GM18505 (cell line): ENCODE measurements at regions not wholly inside any gene's neighbourhood (a gene's known extent, or its start where the extent isn't known, plus 50 kb on each side); places are given as distances from the start of the nearest gene placed in this dataset.
"Not testable (repeated sequence)": the region's sequence is repeated elsewhere in the genome, so short reads cannot be mapped to it uniquely, and the experiment has no call there.

ENCODE experiments used
- ATAC-seq: cut with Tn5 transposase; IDR thresholded peaks from one replicate; pipeline ENCODE4 v1.9.1; 2021; ENCODE audit not compliant: unreplicated experiment
- POLR2A ChIP-seq: IDR thresholded peaks from 4 replicates; pipeline ENCODE4 v1.6.1; 2011; ENCODE audit warnings: borderline replicate concordance; ENCODE audit not compliant: insufficient read depth, insufficient read length; ENCODE audit errors: extremely low read depth

DNA sequence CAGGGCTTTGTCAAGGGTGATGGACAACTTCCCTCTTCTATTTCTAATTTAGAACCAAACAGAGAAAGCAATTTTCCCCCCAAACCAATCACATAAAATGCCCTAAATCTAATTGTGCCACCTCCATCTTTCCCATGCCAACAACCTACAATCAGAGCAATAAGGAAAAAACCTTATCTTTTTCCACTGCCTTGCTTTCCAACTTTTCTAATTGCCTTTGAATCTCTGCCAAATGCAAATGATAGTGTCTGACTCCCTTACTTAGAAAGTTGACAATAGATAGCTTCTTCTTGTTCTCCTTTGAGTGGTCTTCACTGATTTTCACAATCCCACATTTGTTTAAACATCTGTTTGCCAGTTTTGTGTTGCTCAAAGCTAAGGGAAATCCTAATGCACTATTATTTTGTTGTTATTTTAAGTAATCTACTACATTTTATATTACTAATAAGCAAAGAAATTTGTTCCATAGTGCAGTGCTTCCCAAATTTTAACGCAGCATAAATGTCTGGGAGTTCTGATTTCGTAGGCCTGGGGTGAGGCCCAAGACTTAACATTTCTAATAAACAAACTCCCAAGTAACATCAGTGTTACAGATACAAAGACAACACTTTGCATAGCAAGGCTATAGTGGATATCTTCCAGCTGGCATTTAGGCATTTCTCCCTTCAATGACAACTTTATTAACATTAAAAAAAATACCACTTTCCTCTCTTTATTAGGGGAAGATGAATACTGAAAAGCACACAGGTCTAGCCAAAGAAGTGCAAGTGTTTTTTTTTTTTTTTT, 696.3 kb upstream of the USP15 start:
- no peak for ATAC-seq
- no peak for TF ChIP-seq POLR2A

DNA sequence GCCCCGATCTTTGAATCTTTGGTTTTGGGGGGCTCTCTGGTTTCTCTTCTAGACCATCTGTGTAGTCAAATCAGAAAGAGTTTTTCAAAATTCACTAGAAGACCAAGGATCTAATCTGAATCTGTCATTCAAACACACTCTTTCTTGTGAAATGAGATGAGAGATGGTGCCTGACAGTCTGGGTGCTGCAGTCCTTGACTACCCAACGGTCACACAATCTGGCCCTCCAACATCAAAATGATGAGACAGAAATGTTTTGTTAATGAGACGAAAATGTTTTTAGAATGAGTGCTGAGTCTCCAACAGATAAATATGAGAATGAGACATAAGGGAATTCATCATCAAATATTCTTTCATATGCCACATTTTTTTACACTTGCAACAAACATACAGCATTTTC, 695.7 kb upstream of the USP15 start:
- ATAC-seq: no peak
- no peak for TF ChIP-seq POLR2A

DNA sequence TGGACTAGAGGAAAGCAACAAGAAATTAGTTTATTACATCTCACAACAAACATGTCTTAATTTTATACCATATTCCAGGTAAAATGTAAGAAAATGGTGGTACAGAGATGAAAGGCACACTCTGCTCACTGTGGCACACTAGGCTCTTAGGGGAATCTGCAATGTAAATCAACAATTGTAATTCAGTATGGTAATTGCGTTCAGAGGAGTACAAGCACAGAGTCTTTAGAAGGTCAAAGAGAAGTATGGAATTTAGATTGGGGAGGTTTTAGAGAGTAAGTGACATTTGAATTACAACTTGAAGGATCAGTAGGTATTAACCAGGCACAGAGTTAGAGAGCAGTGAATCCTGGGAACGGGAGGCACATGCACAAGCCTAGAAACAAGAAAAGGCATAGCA, 694.0 kb upstream of the USP15 start:
- no peak for ATAC-seq
- no peak for TF ChIP-seq POLR2A

DNA sequence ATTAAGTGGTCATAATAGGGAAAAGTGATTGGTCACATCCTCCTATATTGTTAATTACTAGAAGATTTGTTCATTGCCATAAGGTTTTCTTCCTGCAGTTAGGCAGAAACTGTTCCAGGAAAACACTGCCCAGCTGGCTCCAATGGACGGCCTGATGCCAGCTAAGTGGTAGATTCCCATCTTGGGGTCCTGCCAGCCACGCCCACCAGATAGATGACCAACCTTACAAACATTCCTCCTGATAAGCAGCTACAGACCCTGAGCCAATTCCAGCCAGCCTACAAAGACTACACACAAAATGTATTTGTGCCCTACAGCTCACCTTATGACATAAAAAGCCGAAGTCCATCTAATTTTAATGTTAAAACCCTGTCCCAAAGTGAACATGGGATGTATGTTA, 685.9 kb upstream of the USP15 start:
- no peak for TF ChIP-seq POLR2A

DNA sequence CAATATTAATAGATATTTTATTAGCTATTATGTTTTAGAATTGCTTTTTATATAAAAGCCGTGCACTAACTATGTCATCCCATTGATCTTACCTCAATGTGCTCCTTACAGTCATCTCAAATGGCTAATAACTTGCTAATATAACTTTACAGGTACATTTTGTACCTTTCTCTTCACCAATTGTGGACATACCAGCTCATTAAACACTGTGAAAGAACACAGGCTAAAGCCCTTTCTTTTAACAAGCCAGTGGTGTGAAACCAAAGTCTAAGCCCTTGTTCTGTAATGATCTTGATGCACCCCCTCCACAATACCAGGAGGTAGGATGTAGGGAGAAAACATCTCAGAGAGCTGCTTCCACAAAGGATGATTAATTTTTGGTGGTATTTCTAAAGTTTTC, 675.3 kb upstream of the USP15 start:
- TF ChIP-seq POLR2A: no peak
- ATAC-seq: no peak

More for the DNA sequence above, 685.9 kb upstream of the USP15 start:
- ATAC-seq: no peak

DNA sequence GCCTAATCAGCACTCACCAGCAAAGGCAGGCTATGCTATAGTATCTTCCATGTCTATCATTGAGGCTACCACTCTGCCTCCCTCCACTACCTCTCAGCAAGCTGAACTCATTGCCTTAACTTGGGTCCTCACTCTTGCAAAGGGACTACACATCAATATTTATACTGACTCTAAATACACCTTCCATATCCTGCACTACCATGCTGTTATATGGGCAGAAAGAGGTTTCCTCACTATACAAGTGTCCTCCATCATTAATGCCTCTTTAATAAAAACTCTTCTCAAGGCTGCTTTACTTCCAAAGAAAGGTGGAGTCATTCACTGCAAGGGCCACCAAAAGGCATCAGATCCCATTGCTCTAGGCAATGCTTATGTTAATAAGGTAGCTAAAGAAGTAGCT, 669.3 kb upstream of the USP15 start:
- ATAC-seq: not testable (repeated sequence)

DNA sequence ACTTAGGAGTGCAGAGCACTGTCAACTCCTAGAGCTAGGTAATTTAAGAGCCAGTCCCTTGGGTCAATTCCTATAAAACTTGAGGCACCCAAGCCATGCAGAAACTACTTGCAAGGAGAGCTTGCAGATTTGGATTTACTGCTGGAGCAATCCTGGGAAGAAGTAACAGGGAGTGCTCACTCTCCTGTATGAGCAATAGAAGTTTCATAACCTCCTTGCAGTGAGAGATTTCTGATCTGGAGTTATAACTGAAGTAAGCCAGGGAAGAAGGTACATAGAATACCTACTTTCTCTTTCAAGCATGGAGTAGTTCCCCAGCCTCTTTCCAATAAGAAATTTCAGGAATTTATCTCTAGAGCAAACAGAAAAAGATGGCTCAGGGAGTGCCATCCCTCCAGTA, 650.1 kb upstream of the USP15 start:
- no peak for TF ChIP-seq POLR2A
- no peak for ATAC-seq

DNA sequence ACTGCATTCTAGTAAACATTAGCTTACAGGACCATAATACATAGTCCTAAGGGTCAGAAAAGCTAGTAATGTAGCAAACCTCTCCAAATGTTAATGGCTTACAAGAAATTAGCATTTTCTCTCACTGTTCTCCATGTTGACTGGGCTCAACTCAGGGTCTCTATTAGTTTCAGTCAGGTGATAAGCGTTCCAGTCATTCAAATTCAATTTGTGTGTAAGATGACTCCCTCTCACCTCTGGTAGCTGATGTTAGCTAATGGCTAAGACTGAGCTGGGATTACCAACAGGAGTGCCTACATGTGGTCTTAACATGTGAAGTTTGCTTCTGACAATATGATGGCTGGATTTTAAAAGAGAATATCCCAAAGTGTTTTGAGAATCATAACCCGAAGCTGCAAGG, 630.5 kb upstream of the USP15 start:
- no peak for ATAC-seq
- no peak for TF ChIP-seq POLR2A

DNA sequence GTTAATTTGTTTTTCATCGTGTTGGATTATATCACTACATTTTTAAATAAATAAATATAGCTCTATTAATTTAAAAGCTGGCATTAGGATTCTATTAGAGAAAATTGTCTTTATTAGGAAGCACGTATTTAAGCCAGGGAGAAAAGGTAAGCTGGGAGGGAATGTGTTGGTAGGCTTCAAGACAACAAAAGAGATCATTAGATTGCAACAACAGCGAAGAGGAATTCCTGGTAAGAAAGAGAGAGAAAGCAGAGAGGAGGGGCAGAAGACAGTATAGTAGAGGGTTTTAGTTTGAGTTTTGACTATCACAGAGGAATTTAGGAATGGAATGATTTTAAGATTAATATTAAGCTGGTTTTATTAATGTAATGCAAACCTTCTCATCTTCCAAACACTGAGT, 613.6 kb upstream of the USP15 start:
- TF ChIP-seq POLR2A: no peak
- no peak for ATAC-seq

DNA sequence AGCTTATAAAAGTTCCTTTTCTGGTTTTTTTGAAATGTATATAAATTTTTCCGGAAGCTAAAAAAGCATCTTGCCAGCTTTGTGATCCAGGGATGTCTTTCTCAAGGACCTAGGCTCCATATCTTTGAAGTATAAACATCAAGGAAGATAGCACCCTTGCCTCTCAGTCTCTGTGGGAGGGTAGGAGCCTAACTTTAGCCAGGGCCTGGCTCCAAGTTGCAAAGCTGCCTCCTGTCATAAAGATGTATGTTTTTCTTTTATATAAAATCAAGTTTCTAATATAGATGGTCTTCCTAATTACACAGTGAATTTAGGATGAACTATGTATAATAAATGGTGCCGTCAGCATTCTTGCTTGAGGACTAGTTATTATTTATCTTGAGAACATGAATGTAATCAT, 612.6 kb upstream of the USP15 start:
- TF ChIP-seq POLR2A: no peak
- no peak for ATAC-seq

DNA sequence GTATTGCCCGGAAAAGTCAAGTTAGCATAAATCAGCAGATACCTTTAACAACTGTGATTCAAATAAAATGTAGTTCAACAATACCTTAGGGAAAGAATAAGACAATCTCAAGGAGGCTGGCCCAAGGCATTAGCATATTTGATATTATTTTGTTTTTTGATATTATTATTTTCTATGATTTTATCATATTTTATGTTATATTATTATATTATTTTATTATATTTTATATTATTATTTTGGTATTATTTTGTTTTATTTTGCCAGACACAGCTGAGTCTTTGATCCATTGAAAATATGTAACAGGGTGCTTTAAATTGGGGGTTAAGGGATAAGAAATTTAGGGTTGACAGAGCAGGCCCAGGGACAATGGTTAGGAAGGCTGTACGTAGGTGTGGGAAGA, 607.9 kb upstream of the USP15 start:
- no peak for TF ChIP-seq POLR2A
- ATAC-seq: no peak

DNA sequence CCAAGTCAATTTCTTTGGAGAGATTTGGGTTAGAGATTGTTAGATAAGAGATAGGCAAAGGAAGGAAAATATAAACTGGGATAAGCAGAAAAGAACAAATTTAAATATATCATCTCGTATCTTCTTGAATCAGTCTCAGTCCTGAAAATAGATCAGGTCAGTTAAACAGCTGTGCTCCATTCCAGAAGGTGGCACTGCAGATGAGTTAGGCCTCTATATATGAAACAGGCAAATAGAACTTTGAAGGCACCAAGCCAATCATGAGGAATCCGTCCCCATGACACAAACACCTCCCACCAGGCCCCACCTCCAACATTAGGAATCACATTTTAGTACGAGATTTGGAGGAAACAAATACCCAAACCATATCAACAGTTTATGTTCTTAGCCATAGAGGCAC, 605.5 kb upstream of the USP15 start:
- ATAC-seq: no peak
- TF ChIP-seq POLR2A: no peak

DNA sequence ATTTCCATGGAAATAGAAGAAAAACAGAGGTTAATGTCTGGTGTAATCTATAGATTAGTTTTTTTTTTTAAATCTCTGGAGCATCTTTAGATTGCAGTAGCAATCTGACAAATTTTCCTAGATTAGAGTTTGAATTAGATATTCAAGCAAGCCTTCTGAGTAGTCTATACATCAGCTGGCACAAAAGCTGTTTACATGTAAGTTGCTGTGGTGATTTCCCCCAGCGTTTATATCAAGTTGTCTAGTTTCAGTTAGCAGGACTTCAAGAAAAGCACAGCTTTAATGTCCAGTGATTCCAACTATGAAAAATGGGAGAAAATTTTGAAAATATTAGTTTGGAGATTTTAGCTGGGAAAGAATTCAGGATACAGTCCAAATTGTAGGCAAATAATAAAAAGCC, 605.0 kb upstream of the USP15 start:
- ATAC-seq: no peak
- TF ChIP-seq POLR2A: no peak

DNA sequence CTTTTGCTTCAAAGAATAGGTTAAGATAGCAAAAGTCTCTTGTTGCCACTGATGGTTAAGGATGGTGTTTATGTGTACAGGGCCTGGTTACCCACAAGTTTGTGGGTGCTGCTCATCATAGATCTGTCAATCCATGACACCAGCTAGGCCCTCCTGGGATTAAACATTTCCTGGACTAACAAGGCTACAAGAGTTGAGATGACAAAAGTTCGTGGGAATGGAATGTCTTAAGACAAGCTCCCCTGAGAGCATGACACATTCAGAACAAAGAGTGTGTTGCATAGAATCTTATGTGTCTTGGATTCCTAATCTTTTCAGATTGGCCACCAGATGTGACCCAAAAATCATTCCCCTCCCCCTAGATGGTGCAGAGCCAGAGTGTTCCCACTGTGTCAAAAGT, 592.5 kb upstream of the USP15 start:
- ATAC-seq: no peak

DNA sequence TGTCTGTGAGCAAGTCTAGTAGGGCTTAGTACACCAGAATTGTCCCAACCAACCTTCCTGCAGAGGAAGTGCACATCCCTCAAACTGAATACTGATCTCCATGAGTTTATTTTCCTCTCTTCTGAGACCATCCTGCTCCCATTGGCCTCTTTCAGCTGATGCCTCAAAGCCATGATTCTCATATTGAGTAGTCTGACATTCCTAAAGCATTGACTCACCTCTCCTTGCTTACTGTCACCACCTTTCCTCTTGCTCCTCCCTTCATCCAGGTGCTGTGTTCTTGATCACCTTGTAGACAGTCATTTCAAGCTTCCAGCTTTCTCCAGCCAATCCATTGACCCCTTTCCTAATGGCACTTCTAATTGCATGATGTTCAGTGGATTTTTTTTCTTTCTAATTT, 583.7 kb upstream of the USP15 start:
- no peak for TF ChIP-seq POLR2A
- no peak for ATAC-seq

More for the DNA sequence above, 592.5 kb upstream of the USP15 start:
- TF ChIP-seq POLR2A: no peak
